ENCODE measurements at regions not wholly inside any gene's neighbourhood (a gene's known extent, or its start where the extent isn't known, plus 50 kb on each side); places are given as distances from the start of the nearest gene placed in this dataset.
A peak's percentile ranks its signal among the peaks of the same experiment; 100 is the strongest.
"Not testable (repeated sequence)": the region's sequence is repeated elsewhere in the genome, so short reads cannot be mapped to it uniquely, and the experiment has no call there.

DNA sequence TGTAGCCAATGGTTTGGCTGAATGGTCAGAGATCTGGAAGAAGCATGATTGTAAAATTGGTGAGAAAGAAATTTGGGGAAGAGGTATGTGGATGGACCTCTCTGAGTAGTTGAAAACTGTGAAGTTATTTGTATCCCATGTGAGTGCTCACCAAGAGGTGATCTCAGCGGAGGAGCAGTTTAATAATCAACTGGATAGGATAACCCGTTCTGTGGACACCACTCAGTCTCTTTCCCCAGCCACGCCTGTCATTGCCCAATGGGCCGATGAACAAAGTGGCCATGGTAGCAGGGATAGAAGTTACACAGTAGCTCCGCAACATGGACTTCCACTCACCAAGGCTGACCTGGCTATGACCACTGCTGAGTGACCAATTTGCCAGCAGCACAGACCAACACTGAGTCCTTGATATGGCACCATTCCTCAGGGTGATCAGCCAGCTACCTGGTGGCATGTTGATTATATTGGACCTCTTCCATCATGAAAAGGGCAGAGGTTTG, 257.4 kb upstream of the ATXN7L3B start:
- H3K9me3 ChIP-seq (ENCODE audit: control insufficient read depth, insufficient read depth, low read length), result peaks cover 6% of the 10 kb centered on the region; the same call in 1 of the 2 replicates
- H3K9ac ChIP-seq (ENCODE audit: low read depth, low read length), result no peak overlapping the region
- H3K36me3 ChIP-seq (ENCODE audit: insufficient read depth, low read length), result peaks cover 2% of the 10 kb centered on the region; the same call in 1 of the 2 replicates
- H3K4me1 ChIP-seq (ENCODE audit: insufficient read depth, low read length), result no peaks in the 10 kb centered on the region

DNA sequence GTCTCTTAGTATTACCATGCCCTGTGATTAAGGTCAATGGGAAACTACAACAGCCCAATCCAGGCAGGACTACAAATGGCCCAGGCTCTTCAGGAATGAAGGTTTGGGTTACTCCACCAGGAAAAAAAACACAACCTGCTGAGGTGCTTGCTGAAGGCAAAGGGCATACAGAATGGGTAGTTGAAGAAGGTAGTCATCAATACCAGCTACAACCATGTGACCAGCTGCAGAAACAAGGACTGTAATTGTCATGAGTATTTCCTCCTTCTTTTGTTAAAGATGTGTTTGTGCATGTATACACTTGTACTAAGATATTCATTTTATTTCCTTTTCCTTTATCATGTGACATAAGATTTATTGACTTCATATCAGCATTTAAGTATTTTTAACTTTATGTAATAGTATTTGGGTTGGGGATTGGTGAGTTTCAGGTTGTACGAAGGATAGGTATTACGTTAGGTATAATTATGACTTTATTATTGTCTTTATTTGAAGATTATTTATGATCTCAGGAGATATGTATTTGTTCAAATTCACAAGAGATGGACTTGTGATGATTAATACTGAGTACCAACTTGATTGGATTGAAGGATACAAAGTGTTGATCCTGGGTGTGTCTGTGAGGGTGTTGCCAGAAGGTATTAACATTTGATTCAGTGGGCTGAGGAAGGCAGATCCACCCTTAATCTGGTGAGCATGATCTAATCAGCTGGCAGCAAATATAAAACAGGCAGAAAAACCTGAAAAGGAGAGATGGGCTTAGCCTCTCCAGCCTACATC, 256.0 kb upstream of the ATXN7L3B start:
- not testable (repeated sequence) for H3K4me1 ChIP-seq (ENCODE audit: insufficient read depth, low read length); H3K9ac ChIP-seq (ENCODE audit: low read depth, low read length); H3K9me3 ChIP-seq (ENCODE audit: control insufficient read depth, insufficient read depth, low read length); H3K36me3 ChIP-seq (ENCODE audit: insufficient read depth, low read length)

DNA sequence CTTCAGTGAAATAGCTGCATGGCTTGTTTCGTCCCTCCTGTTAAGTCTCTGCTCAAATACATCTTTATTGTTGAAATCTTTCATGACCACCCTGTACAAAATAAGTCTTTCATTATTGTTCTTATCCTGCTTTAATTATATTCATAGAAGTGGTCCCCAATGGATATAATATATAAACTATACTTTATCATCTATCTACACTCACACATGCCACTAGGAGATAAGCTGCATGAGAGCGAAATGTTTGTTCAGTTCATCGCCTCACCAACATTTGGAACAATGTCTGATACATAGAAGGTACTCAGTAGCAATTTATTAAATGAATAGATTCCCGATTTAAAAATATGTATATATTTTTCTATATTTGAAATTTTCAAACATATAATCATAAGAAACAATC, 254.0 kb upstream of the ATXN7L3B start:
- H3K9me3 ChIP-seq (ENCODE audit: control insufficient read depth, insufficient read depth, low read length), result peaks cover under 1% of the 10 kb centered on the region; the same call in 1 of the 2 replicates
- 0 out of 2 replicates have a peak, but pooled peaks cover 7% of the 10 kb centered on the region for H3K4me1 ChIP-seq (ENCODE audit: insufficient read depth, low read length)
- no peak overlapping the region for H3K9ac ChIP-seq (ENCODE audit: low read depth, low read length)
- H3K36me3 ChIP-seq (ENCODE audit: insufficient read depth, low read length), result peaks cover 2% of the 10 kb centered on the region; the same call in 1 of the 2 replicates

DNA sequence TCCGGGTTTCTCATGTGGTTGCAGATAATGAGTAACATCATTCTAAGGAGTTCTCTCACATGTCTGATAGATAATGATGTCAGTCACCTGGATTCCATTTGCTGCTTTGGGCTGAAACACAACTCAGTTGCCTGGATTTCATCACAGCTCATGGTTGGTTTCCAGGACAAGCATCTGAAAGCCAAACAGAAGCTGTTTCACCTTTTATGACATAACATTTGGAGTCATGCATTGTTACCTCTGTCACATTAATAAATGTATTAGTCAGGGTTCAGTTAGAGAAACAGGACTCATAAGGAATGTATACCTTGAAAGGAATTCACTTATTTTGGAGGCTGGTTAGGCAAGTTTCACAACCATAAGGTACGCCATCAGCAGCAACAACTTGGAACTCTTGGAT, 251.9 kb upstream of the ATXN7L3B start:
- Histone ChIP-seq H3K9ac (ENCODE audit: low read depth, low read length) (no peak overlapping the region), H3K4me1 (ENCODE audit: insufficient read depth, low read length) (0 out of 2 replicates have a peak, but pooled peaks cover 11% of the 10 kb centered on the region), H3K9me3 (ENCODE audit: control insufficient read depth, insufficient read depth, low read length) (no peaks in the 10 kb centered on the region), H3K36me3 (ENCODE audit: insufficient read depth, low read length) (no peaks in the 10 kb centered on the region)

DNA sequence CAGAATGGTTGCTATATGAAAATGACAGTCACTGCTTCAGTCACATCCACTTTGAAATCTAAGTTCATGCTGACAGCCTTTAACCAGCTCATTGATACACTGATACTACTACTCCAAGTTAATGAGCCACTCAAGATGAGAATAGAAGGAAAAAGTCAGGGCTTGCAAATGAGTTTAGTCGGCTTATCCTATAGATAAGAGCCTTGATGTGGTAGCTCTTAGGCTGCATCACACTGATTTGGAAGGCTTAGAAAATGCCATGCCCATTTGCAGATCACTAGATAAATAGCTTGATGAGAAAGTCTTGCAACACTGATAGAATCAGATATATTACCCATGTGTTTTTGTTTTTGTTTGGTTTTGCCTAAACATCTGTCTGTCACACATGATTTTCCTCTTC, 251.4 kb upstream of the ATXN7L3B start:
- Histone ChIP-seq H3K36me3 (ENCODE audit: insufficient read depth, low read length) (no peaks in the 10 kb centered on the region), H3K9ac (ENCODE audit: low read depth, low read length) (no peak overlapping the region), H3K9me3 (ENCODE audit: control insufficient read depth, insufficient read depth, low read length) (no peaks in the 10 kb centered on the region), H3K4me1 (ENCODE audit: insufficient read depth, low read length) (0 out of 2 replicates have a peak, but pooled peaks cover 11% of the 10 kb centered on the region)

DNA sequence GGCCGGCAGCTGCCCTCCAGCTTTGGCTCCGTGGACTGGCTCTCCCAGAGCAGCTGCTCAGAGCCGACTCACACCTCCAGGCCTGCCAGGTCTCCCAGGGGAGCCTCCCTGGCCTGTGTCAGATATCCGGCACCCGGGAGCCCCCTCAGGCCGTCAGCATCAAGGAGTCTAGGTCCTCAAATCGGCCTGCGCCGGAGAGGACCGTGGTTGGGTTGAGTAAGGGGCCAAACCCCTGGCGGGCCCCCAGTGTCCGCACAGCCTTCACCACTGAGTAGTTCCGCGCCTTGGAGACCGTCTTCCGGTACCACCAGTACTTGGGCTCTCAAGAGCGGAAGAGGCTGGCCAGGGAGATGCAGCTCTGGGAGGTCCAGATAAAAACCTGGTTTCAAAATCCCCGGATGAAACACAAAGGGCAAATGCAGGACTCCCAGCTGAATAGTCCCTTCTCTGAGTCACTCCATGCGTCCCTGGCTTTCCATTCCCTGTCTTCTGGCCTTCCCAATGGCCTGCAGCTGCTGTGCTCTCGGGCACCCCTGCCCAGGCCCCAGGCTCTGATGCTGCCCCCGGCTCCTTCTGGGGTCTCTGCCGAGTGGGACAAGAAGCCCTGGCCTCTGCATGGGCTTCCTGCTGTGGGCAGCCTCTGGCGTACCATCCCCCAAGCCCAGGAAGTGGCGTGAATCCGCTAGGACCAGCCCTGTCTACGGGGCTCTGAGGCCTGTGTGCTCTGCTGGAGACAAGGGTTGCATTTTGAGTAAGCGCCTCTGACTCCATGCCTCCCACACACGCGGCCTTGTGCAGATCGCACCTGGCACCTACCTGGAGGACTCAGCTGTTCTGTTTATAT, 245.1 kb upstream of the ATXN7L3B start:
- peak overlapping the region; percentile 66 for H3K9ac ChIP-seq (ENCODE audit: low read depth, low read length)
- H3K4me1 ChIP-seq (ENCODE audit: insufficient read depth, low read length), result 0 out of 2 replicates have a peak, but pooled peaks cover 11% of the 10 kb centered on the region
- H3K36me3 ChIP-seq (ENCODE audit: insufficient read depth, low read length), result no peaks in the 10 kb centered on the region
- H3K9me3 ChIP-seq (ENCODE audit: control insufficient read depth, insufficient read depth, low read length), result no peaks in the 10 kb centered on the region

DNA sequence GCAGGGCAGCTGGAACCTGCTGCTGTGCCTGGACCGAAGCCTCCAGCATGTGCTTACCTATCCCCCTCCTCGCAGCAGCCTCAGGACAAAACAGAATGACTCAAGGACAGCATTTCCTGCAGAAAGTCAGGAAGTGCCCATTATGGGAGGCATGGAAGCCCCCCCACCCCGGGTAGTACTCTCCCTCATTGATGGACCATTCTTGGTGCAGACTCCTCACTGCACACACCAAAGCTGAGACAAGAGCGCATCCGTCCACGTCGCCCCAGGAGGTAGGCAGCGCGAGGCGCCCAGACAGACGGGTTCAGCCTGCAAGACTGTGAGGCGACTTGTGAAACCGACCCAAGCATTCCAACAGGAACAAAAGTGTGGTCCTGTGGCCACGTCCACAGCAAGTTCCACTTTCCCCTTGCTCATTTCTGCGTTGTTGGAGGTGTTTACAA, 243.9 kb upstream of the ATXN7L3B start:
- H3K9ac ChIP-seq (ENCODE audit: low read depth, low read length), result peak overlapping the region; percentile 66; the same call in 1 of the 2 replicates
- no peaks in the 10 kb centered on the region for H3K9me3 ChIP-seq (ENCODE audit: control insufficient read depth, insufficient read depth, low read length)
- H3K36me3 ChIP-seq (ENCODE audit: insufficient read depth, low read length), result no peaks in the 10 kb centered on the region
- H3K4me1 ChIP-seq (ENCODE audit: insufficient read depth, low read length), result 0 out of 2 replicates have a peak, but pooled peaks cover 4% of the 10 kb centered on the region

DNA sequence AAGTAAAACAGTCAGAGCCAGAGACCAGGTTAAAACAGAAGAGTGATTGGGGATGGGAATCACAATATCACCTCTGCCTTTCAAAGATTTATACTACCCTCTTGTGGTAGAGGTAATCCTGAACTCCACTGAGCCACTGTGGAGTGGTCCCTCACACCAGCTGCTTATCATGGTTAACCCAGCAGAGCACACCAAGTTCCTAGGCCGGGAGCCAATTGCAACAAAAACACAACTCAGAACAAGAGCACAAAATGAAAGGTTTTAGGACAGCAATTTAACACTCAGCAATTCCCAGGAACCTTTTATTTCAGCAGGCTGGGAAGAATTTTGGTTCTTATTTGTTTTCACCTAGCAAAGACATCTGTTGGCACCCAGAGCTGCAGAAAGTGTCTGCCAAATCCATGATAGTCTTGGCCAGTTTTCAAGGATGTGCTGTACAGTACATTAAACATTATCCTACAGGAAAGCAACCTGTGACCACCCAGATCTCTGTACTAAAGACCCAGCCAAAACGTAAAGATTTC, 220.5 kb upstream of the ATXN7L3B start:
- H3K9me3 ChIP-seq (ENCODE audit: control insufficient read depth, insufficient read depth, low read length), result no peaks in the 10 kb centered on the region
- no peaks in the 10 kb centered on the region for H3K36me3 ChIP-seq (ENCODE audit: insufficient read depth, low read length)
- H3K9ac ChIP-seq (ENCODE audit: low read depth, low read length), result no peak overlapping the region

DNA sequence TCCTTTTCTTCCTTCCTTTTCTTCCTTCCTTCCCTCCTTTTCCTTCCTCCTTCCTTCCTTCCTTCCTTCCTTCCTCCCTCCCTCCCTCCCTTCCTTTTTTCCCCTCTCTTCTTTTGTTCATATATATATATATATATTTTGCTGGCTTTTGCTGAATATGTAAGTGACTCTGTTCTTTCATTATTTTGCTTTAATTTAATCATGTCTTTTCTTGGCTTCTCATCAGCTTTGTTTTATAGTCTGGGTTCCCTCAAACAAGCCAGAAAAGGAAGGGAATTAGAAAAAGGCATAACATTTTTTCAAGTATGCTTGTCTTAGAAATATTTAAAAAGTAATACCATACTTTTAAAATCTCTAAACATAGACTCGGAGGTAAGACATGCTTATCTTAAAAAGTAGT, 219.9 kb upstream of the ATXN7L3B start:
- H3K36me3 ChIP-seq (ENCODE audit: insufficient read depth, low read length), result no peaks in the 10 kb centered on the region
- no peaks in the 10 kb centered on the region; the same call in 1 of the 2 replicates for H3K4me1 ChIP-seq (ENCODE audit: insufficient read depth, low read length)
- H3K9me3 ChIP-seq (ENCODE audit: control insufficient read depth, insufficient read depth, low read length), result no peaks in the 10 kb centered on the region
- H3K9ac ChIP-seq (ENCODE audit: low read depth, low read length), result no peak overlapping the region

More for the DNA sequence above, 220.5 kb upstream of the ATXN7L3B start:
- no peaks in the 10 kb centered on the region; the same call in 1 of the 2 replicates for H3K4me1 ChIP-seq (ENCODE audit: insufficient read depth, low read length)

DNA sequence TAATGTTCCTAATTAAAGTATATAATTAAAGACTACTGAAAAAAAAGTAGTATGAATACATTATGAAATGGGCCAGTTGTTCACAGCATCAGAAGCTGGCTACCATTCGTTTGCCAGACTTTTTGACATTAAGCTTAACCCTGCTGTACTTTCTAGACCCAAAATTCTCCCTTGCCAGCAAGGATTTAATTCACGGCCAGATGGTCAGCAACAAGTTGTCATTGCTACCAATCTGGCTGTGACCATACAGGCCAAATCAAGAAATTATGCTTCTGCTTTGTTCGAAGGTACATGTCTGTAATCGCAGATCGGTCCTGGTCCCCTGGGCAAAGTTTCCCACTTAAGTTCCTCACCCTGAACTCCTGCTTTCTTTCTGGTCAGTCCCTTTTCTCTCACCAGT, 217.7 kb upstream of the ATXN7L3B start:
- H3K9ac ChIP-seq (ENCODE audit: low read depth, low read length), result no peak overlapping the region
- H3K9me3 ChIP-seq (ENCODE audit: control insufficient read depth, insufficient read depth, low read length), result no peaks in the 10 kb centered on the region
- no peaks in the 10 kb centered on the region for H3K36me3 ChIP-seq (ENCODE audit: insufficient read depth, low read length)
- H3K4me1 ChIP-seq (ENCODE audit: insufficient read depth, low read length), result no peaks in the 10 kb centered on the region; the same call in 1 of the 2 replicates

DNA sequence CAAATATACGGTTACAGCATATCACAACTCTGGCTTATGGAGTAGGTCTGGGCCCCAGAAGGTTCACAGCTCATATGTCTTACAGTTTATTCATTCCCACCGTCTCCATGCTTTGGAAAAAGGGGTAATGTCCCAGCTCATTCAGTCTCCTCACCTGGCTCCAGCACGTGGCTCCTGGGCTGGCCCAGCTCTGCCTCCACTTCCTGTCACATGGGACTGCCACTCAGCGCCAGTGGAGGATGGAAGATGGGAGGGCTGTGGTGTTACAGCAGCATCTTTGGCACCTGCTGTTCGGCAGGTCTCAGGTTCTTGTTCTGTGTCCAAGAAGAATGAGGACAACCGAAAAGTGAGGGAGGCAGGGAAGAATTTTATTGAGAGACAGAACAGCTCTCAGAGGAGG, 216.3 kb upstream of the ATXN7L3B start:
- H3K36me3 ChIP-seq (ENCODE audit: insufficient read depth, low read length), result no peaks in the 10 kb centered on the region
- H3K4me1 ChIP-seq (ENCODE audit: insufficient read depth, low read length), result no peaks in the 10 kb centered on the region; the same call in 1 of the 2 replicates
- H3K9me3 ChIP-seq (ENCODE audit: control insufficient read depth, insufficient read depth, low read length), result no peaks in the 10 kb centered on the region
- no peak overlapping the region for H3K9ac ChIP-seq (ENCODE audit: low read depth, low read length)

DNA sequence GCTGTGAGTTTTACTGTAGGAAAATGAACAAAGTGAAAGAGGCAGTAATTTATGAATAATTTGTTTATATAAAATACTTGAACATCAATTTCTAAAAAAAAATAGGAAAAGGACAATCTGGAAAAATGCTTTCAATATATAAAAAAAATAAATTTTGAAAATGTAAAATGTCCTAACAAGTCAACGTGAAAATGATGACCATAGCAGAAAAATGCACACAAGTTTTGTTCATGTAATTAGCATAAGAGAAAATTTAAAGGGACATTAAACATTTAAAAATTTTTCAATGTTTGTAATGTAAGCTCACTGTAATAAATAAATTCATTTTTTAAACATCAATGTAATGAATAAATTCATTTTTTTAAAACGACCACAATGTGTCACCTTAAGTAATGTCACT, 214.8 kb upstream of the ATXN7L3B start:
- Histone ChIP-seq H3K36me3 (ENCODE audit: insufficient read depth, low read length) (no peaks in the 10 kb centered on the region), H3K9ac (ENCODE audit: low read depth, low read length) (no peak overlapping the region), H3K4me1 (ENCODE audit: insufficient read depth, low read length) (no peaks in the 10 kb centered on the region), H3K9me3 (ENCODE audit: control insufficient read depth, insufficient read depth, low read length) (no peaks in the 10 kb centered on the region)

DNA sequence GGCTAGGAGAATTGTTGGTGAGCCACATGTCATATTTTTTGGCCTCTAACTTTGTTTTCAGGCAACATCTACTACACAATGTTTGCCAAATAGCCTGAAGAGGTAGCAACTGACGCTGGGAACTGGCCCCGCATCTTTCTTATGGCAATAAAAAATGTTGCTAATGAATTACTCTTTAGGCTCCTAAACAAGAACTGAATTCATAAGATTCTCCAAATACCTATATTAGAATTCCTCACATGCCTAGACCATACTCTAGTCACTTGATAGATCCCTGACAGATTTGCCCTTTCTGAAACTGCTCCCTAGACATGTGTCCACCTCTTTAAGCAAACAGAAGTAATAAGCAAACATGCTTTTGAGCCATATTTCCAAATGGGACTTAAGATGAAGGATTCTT, 209.0 kb upstream of the ATXN7L3B start:
- Histone ChIP-seq H3K9ac (ENCODE audit: low read depth, low read length) (no peak overlapping the region), H3K9me3 (ENCODE audit: control insufficient read depth, insufficient read depth, low read length) (no peaks in the 10 kb centered on the region), H3K4me1 (ENCODE audit: insufficient read depth, low read length) (peaks cover 4% of the 10 kb centered on the region; the same call in 1 of the 2 replicates), H3K36me3 (ENCODE audit: insufficient read depth, low read length) (no peaks in the 10 kb centered on the region)

DNA sequence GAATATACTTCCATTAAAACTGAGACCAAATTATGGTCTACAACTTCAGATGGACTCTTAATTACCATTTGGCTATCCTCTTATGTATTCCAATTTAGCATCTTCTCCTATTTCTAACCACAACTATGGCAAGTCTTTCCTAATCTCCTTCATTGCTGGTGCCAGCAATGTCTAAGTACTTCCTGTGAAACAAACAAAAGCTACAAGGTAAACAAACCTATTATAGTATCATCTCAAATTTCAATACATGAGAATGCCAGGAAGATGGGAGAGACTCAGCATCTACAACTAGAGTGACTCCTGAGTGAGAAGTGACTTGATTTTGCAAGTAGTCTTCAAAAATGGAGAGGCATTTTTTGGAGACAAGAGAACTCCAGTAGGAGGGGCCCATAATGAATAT, 202.9 kb upstream of the ATXN7L3B start:
- Histone ChIP-seq H3K36me3 (ENCODE audit: insufficient read depth, low read length) (no peaks in the 10 kb centered on the region), H3K9ac (ENCODE audit: low read depth, low read length) (no peak overlapping the region), H3K4me1 (ENCODE audit: insufficient read depth, low read length) (no peaks in the 10 kb centered on the region; the same call in 1 of the 2 replicates)

More for the DNA sequence above, 202.9 kb upstream of the ATXN7L3B start:
- no peaks in the 10 kb centered on the region for H3K9me3 ChIP-seq (ENCODE audit: control insufficient read depth, insufficient read depth, low read length)

All from ES-I3 (cell line).